ENCODE measurements at regions not wholly inside any gene's neighbourhood (a gene's known extent, or its start where the extent isn't known, plus 50 kb on each side); places are given as distances from the start of the nearest gene placed in this dataset.

DNA sequence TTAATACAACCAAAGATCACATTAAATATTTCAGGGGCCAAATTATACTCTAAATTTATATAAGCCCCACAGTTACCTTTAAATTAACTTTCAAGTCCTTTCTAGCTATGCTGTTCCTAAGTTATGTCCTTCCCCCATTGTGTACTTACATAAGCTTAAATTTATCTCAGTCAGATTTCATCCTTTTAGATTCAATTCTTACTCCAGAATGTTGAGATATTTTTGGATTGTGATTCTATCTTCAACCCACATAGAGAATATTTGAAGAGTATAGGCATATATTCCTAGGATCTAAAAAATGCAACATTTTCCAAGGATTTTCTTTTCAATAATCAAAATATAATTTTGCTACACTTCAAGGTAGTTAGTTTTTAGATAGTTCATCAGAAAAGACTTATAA, 242.8 kb downstream of the KCNE4 start:
- TF ChIP-seq, protein P1, sequence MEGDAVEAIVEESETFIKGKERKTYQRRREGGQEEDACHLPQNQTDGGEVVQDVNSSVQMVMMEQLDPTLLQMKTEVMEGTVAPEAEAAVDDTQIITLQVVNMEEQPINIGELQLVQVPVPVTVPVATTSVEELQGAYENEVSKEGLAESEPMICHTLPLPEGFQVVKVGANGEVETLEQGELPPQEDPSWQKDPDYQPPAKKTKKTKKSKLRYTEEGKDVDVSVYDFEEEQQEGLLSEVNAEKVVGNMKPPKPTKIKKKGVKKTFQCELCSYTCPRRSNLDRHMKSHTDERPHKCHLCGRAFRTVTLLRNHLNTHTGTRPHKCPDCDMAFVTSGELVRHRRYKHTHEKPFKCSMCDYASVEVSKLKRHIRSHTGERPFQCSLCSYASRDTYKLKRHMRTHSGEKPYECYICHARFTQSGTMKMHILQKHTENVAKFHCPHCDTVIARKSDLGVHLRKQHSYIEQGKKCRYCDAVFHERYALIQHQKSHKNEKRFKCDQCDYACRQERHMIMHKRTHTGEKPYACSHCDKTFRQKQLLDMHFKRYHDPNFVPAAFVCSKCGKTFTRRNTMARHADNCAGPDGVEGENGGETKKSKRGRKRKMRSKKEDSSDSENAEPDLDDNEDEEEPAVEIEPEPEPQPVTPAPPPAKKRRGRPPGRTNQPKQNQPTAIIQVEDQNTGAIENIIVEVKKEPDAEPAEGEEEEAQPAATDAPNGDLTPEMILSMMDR (IDR thresholded peaks at IDR 0.05 in 4 of 5, conservative IDR thresholded peaks at IDR 0.05 in 1 of 5) = no peak
- TF ChIP-seq POLR2A (IDR thresholded peaks at IDR 0.05) = no peak

Data from gastrocnemius medialis (tissue), 4 donors.